Panc1 (cell line): ENCODE measurements at regions not wholly inside any gene's neighbourhood (a gene's known extent, or its start where the extent isn't known, plus 50 kb on each side); places are given as distances from the start of the nearest gene placed in this dataset.
A peak's percentile ranks its signal among the peaks of the same experiment; 100 is the strongest.

Experiments used
- ATAC-seq: fragments of 200-7000 bp; cut with Tn5 transposase; 2 replicates; pipeline ENCODE4 v1.9.1; 2020; ENCODE audit warnings: mild to moderate bottlenecking, moderate library complexity
- BruUV-seq: library from RNA; stranded (reverse); fragments of 400-500 nt; replicated peaks from 2 replicates; lab custom pipeline; 2021; lab: Mats Ljungman, UMichigan
- CTCF ChIA-PET: fragments of 300-600 bp; sonication (Branson Sonifier 250); formaldehyde crosslinking; loops from one replicate; lab custom pipeline; 2022; ENCODE audit warnings: antibody characterized with exemption; lab: Charles Lee
- POLR2A ChIA-PET: fragments of 300-600 bp; sonication (Branson Sonifier 250); formaldehyde crosslinking; loops from one replicate; lab custom pipeline; 2022; ENCODE audit warnings: antibody characterized with exemption; lab: Charles Lee
- DNase-seq: peaks from one replicate; pipeline ENCODE4 v3.0.0-alpha.2; 2010; ENCODE audit warnings: low read depth, low spot score
- H3K27ac ChIP-seq: 2 replicates; pipeline ENCODE4 v1.5.1; 2011; ENCODE audit warnings: mild to moderate bottlenecking, low read length, inconsistent platforms
- H3K27me3 ChIP-seq: fragments of 200-500 bp; sonication (Bioruptor generic); 2 replicates; pipeline ENCODE4 v1.6.0; 2014; ENCODE audit warnings: low read length, inconsistent platforms; ENCODE audit not compliant: control insufficient read depth, insufficient read depth
- H3K36me3 ChIP-seq: fragments of 200-500 bp; sonication (Bioruptor generic); 2 replicates; pipeline ENCODE4 v1.5.1; 2014; ENCODE audit warnings: inconsistent platforms, mild to moderate bottlenecking, low read length, moderate library complexity; ENCODE audit not compliant: control insufficient read depth, insufficient read depth
- H3K4me1 ChIP-seq: 2 replicates; pipeline ENCODE4 v1.5.1; 2011; ENCODE audit warnings: inconsistent platforms, mild to moderate bottlenecking, low read length, moderate library complexity; ENCODE audit not compliant: control insufficient read depth, insufficient read depth
- H3K4me3 ChIP-seq, 2 experiments: 2 replicates each; pipeline ENCODE4 v1.5.1; 2011 to 2012; ENCODE audit warnings: low read depth in 2 of 2, low read length in 2 of 2, mild to moderate bottlenecking in 2 of 2, inconsistent platforms in 1 of 2, moderate library complexity in 1 of 2
- H3K9me3 ChIP-seq: fragments of 200-500 bp; sonication (Bioruptor generic); 2 replicates; pipeline ENCODE4 v1.5.1; 2014; ENCODE audit warnings: low read depth, mild to moderate bottlenecking, inconsistent platforms, low read length, moderate library complexity; ENCODE audit not compliant: control insufficient read depth, insufficient read depth
- POLR2AphosphoS5 ChIP-seq: IDR thresholded peaks from 2 replicates; pipeline ENCODE4 v1.6.1; 2012; ENCODE audit warnings: mild to moderate bottlenecking, low read depth, low read length, moderate library complexity
- SIN3A ChIP-seq: IDR thresholded peaks from 2 replicates; pipeline ENCODE4 v1.6.1; 2012; ENCODE audit warnings: low read depth, mild to moderate bottlenecking, low read length, moderate library complexity, borderline replicate concordance; ENCODE audit not compliant: insufficient read depth
- TCF7L2 ChIP-seq: IDR thresholded peaks from 2 replicates; pipeline ENCODE4 v1.6.1; 2011; ENCODE audit warnings: mild to moderate bottlenecking, low read depth, low read length, inconsistent platforms
- in situ Hi-C: cut with HindIII; loops from 2 replicates; pipeline ENCODE4 v1.10.0; 2016; ENCODE audit warnings: low sequenced_read_pairs, low pct_unique_long_range_greater_than_20kb
- intact Hi-C: fragments of 100-400 bp; cut with micrococcal nuclease; formaldehyde crosslinking; loops from one replicate; pipeline ENCODE4 v1.10.0; 2022; ENCODE audit not compliant: unreplicated experiment
- TF ChIP-seq, protein P1 (sequence below): fragments of 450-650 bp; IDR thresholded peaks from 2 replicates; pipeline ENCODE4 v1.5.1; 2017; ENCODE audit warnings: mild to moderate bottlenecking
- TF ChIP-seq, protein P2 (sequence below), 2 experiments: IDR thresholded peaks; 2 replicates each; pipeline ENCODE4 v1.6.1; 2011 to 2012; ENCODE audit warnings: low read depth in 2 of 2, control low read depth in 1 of 2, low read length in 1 of 2, mild to moderate bottlenecking in 1 of 2, moderate library complexity in 1 of 2; ENCODE audit not compliant: insufficient read depth in 1 of 2

GRCh38 chr18:59048048-59048363 is 91.7 kb upstream of the SEC11C start:
- intact Hi-C loops (no loop called here), in situ Hi-C loops (no loop called here)
- Histone ChIP-seq H3K4me1 (peaks cover 8% of the 10 kb centered on the region; the same call in 1 of the 2 replicates), H3K27ac (peak overlapping the region; percentile 29; the same call in 1 of the 2 replicates), H3K9me3 (no peaks in the 10 kb centered on the region), H3K4me3 (no peak overlapping the region), H3K27me3 (no peaks in the 10 kb centered on the region), H3K36me3 (no peaks in the 10 kb centered on the region)
- no peak for DNase-seq
- CTCF ChIA-PET: no interaction called here
- POLR2A ChIA-PET: no interaction called here
- no TSS peak for BruUV-seq
- TF ChIP-seq, protein P1, sequence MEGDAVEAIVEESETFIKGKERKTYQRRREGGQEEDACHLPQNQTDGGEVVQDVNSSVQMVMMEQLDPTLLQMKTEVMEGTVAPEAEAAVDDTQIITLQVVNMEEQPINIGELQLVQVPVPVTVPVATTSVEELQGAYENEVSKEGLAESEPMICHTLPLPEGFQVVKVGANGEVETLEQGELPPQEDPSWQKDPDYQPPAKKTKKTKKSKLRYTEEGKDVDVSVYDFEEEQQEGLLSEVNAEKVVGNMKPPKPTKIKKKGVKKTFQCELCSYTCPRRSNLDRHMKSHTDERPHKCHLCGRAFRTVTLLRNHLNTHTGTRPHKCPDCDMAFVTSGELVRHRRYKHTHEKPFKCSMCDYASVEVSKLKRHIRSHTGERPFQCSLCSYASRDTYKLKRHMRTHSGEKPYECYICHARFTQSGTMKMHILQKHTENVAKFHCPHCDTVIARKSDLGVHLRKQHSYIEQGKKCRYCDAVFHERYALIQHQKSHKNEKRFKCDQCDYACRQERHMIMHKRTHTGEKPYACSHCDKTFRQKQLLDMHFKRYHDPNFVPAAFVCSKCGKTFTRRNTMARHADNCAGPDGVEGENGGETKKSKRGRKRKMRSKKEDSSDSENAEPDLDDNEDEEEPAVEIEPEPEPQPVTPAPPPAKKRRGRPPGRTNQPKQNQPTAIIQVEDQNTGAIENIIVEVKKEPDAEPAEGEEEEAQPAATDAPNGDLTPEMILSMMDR: no peak
- TF ChIP-seq TCF7L2: no peak
- TF ChIP-seq POLR2AphosphoS5: no peak
- TF ChIP-seq, protein P2, sequence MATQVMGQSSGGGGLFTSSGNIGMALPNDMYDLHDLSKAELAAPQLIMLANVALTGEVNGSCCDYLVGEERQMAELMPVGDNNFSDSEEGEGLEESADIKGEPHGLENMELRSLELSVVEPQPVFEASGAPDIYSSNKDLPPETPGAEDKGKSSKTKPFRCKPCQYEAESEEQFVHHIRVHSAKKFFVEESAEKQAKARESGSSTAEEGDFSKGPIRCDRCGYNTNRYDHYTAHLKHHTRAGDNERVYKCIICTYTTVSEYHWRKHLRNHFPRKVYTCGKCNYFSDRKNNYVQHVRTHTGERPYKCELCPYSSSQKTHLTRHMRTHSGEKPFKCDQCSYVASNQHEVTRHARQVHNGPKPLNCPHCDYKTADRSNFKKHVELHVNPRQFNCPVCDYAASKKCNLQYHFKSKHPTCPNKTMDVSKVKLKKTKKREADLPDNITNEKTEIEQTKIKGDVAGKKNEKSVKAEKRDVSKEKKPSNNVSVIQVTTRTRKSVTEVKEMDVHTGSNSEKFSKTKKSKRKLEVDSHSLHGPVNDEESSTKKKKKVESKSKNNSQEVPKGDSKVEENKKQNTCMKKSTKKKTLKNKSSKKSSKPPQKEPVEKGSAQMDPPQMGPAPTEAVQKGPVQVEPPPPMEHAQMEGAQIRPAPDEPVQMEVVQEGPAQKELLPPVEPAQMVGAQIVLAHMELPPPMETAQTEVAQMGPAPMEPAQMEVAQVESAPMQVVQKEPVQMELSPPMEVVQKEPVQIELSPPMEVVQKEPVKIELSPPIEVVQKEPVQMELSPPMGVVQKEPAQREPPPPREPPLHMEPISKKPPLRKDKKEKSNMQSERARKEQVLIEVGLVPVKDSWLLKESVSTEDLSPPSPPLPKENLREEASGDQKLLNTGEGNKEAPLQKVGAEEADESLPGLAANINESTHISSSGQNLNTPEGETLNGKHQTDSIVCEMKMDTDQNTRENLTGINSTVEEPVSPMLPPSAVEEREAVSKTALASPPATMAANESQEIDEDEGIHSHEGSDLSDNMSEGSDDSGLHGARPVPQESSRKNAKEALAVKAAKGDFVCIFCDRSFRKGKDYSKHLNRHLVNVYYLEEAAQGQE (IDR thresholded peaks at IDR 0.05; ENCODE audit: insufficient read depth in 1 of 2, low read depth in 2 of 2, low read length in 1 of 2): no peak
- no peak for TF ChIP-seq SIN3A
- no peak for ATAC-seq

GRCh38 chr18:59048378-59048777 is 91.3 kb upstream of the SEC11C start:
- Histone ChIP-seq H3K27ac (peak overlapping the region; percentile 39; the same call in 1 of the 2 replicates), H3K4me3 (no peak overlapping the region), H3K9me3 (no peaks in the 10 kb centered on the region), H3K36me3 (no peaks in the 10 kb centered on the region), H3K4me1 (peaks cover 8% of the 10 kb centered on the region; the same call in 1 of the 2 replicates), H3K27me3 (no peaks in the 10 kb centered on the region)
- BruUV-seq: no TSS peak
- POLR2A ChIA-PET: no interaction called here
- CTCF ChIA-PET: no interaction called here
- DNase-seq (no peak), ATAC-seq (no peak)
- intact Hi-C loops: no loop called here
- TF ChIP-seq SIN3A (no peak), POLR2AphosphoS5 (no peak), TCF7L2 (no peak)
- TF ChIP-seq, protein P2 (IDR thresholded peaks at IDR 0.05; ENCODE audit: insufficient read depth in 1 of 2, low read depth in 2 of 2, low read length in 1 of 2): no peak
- TF ChIP-seq, protein P1: no peak
- in situ Hi-C loops: no loop called here
